KMS-11 (cell line): ENCODE measurements at regions not wholly inside any gene's neighbourhood (a gene's known extent, or its start where the extent isn't known, plus 50 kb on each side); places are given as distances from the start of the nearest gene placed in this dataset.
"Not testable (repeated sequence)": the region's sequence is repeated elsewhere in the genome, so short reads cannot be mapped to it uniquely, and the experiment has no call there.

ENCODE experiments used
- H2AFZ ChIP-seq: fragments of 200-600 bp; sonication (generic); 2 replicates; pipeline ENCODE4 v1.6.1; 2016; ENCODE audit warnings: antibody characterized with exemption, mixed run types, low read depth
- H3K27ac ChIP-seq: fragments of 200-600 bp; sonication (generic); 2 replicates; pipeline ENCODE4 v1.6.1; 2016; ENCODE audit warnings: mild to moderate bottlenecking, mixed run types
- H3K27me3 ChIP-seq: fragments of 200-600 bp; sonication (generic); 2 replicates; pipeline ENCODE4 v1.6.1; 2017; ENCODE audit warnings: mild to moderate bottlenecking, low read depth, mixed run types, moderate library complexity; ENCODE audit not compliant: insufficient read depth
- H3K36me3 ChIP-seq: fragments of 200-600 bp; sonication (generic); 2 replicates; pipeline ENCODE4 v1.6.1; 2017; ENCODE audit warnings: mild to moderate bottlenecking, mixed run types; ENCODE audit not compliant: insufficient read depth
- H3K4me1 ChIP-seq: fragments of 200-600 bp; sonication (generic); 2 replicates; pipeline ENCODE4 v1.6.1; 2016; ENCODE audit warnings: mild to moderate bottlenecking, low read depth, mixed run types; ENCODE audit not compliant: poor library complexity, severe bottlenecking
- H3K4me2 ChIP-seq: fragments of 200-600 bp; sonication (generic); 2 replicates; pipeline ENCODE4 v1.7.0; 2016; ENCODE audit warnings: mild to moderate bottlenecking, mixed run types
- H3K4me3 ChIP-seq: fragments of 200-600 bp; sonication (generic); IDR thresholded peaks from 2 replicates; pipeline ENCODE4 v1.6.1; 2017; ENCODE audit warnings: low read depth, low read length, mixed read lengths; ENCODE audit not compliant: insufficient read depth
- H3K79me2 ChIP-seq: fragments of 200-600 bp; sonication (generic); 2 replicates; pipeline ENCODE4 v1.6.1; 2016; ENCODE audit warnings: low read depth, mixed run types; ENCODE audit not compliant: insufficient read depth
- H3K9ac ChIP-seq: fragments of 200-600 bp; sonication (generic); 2 replicates; pipeline ENCODE4 v1.6.1; 2016; ENCODE audit warnings: mild to moderate bottlenecking, mixed run types
- H4K20me1 ChIP-seq: fragments of 200-600 bp; sonication (generic); 2 replicates; pipeline ENCODE4 v1.6.1; 2016; ENCODE audit warnings: mild to moderate bottlenecking, mixed run types; ENCODE audit not compliant: insufficient read depth
- CTCF ChIP-seq: fragments of 200-600 bp; sonication (generic); conservative IDR thresholded peaks from 2 replicates; pipeline ENCODE4 v1.6.1; 2017; ENCODE audit warnings: low read depth, mild to moderate bottlenecking, antibody characterized with exemption, low read length, moderate library complexity, mixed read lengths

DNA sequence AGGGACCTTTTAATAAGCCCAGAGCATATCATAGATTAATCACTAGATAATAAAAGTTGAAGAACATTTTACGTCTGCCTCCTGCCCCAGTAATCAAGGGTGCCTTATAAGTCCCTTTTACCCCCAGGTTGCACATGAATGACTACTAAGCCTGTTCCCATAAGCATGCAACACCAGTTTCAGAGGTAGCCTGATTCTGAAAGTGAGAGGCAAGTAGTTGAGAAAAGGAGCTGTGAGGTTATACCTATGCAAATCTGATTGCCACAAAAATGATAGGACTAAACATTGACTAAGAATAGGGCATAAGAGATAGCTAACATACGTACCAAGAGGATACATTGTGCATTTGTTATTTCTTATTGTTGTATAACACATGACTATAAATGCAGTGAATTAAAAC lies 681.9 kb downstream of the ISL1 start:
- H3K27ac ChIP-seq: no peak overlapping the region
- no peaks in the 10 kb centered on the region for H3K36me3 ChIP-seq
- H2AFZ ChIP-seq: no peak overlapping the region
- H4K20me1 ChIP-seq: no peaks in the 10 kb centered on the region
- H3K79me2 ChIP-seq: no peaks in the 10 kb centered on the region
- no peaks in the 10 kb centered on the region for H3K27me3 ChIP-seq
- no peak overlapping the region for H3K4me2 ChIP-seq
- no peak overlapping the region for H3K9ac ChIP-seq
- no peak overlapping the region for H3K4me3 ChIP-seq
- no peaks in the 10 kb centered on the region for H3K4me1 ChIP-seq
- TF ChIP-seq CTCF: no peak

GRCh38 chr5:52069997-52070396 lies 686.7 kb downstream of the ISL1 start:
- no peaks in the 10 kb centered on the region for H4K20me1 ChIP-seq
- H3K36me3 ChIP-seq: no peaks in the 10 kb centered on the region
- H3K27me3 ChIP-seq: no peaks in the 10 kb centered on the region
- H3K4me3 ChIP-seq: no peak overlapping the region
- H2AFZ ChIP-seq: no peak overlapping the region
- no peak for TF ChIP-seq CTCF
- H3K27ac ChIP-seq: no peak overlapping the region
- no peak overlapping the region for H3K9ac ChIP-seq
- H3K4me2 ChIP-seq: no peak overlapping the region
- H3K79me2 ChIP-seq: no peaks in the 10 kb centered on the region
- H3K4me1 ChIP-seq: no peaks in the 10 kb centered on the region

- Histone ChIP-seq H3K27ac (no peak overlapping the region), H3K79me2 (no peaks in the 10 kb centered on the region), H3K4me2 (no peak overlapping the region), H3K4me1 (no peaks in the 10 kb centered on the region), H4K20me1 (no peaks in the 10 kb centered on the region), H3K27me3 (no peaks in the 10 kb centered on the region), H2AFZ (no peak overlapping the region), H3K9ac (no peak overlapping the region), H3K36me3 (no peaks in the 10 kb centered on the region), H3K4me3 (no peak overlapping the region)
- TF ChIP-seq CTCF: no peak
These were observed 690.9 kb downstream of the ISL1 start for GRCh38 chr5:52073993-52074689.

DNA sequence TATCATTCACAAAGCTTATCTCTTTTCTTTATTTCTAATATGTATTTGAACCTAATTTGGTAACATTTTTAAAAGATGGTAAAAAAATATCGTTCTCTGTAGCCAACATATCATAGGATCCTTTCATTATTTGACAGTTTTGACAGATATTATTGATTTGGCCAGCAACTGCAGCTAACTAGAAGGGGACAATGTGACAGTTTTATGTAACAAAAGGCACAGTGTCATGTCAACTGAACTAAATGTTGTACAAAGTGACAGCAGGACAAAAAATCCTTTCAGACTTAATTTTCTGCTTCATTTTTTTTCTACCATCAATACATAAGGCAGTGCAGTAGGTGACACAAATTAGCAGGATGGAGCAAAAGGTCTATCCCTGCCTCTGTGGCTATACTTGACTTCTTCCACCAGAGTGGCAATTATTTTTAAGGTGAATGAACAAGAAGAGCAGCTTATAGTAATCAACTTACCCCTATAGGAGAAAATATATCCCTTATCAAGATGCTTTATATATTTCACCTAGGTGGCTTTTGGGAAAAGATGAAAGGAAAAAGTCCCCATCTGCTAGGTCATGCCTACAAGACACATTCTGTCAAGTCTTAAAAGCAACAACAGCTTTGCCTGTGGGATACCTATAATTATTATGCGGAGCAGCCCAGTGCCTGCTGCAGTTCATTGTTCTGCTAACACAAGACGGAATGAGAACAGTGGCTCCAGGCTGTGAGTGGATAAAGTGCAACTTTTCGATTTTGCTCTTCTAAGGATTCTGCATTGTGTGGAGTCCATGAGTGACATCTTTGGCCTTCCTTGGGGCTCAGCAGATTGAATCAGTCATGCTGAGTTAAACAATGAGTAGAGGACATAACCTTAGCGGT lies 694.9 kb downstream of the ISL1 start:
- no peak for TF ChIP-seq CTCF
- no peak overlapping the region for H3K4me2 ChIP-seq
- no peaks in the 10 kb centered on the region for H3K27me3 ChIP-seq
- H3K79me2 ChIP-seq: no peaks in the 10 kb centered on the region
- H3K27ac ChIP-seq: no peak overlapping the region
- H3K4me3 ChIP-seq: no peak overlapping the region
- H3K36me3 ChIP-seq: no peaks in the 10 kb centered on the region
- no peaks in the 10 kb centered on the region for H3K4me1 ChIP-seq
- no peak overlapping the region for H2AFZ ChIP-seq
- H4K20me1 ChIP-seq: no peaks in the 10 kb centered on the region
- no peak overlapping the region for H3K9ac ChIP-seq

DNA sequence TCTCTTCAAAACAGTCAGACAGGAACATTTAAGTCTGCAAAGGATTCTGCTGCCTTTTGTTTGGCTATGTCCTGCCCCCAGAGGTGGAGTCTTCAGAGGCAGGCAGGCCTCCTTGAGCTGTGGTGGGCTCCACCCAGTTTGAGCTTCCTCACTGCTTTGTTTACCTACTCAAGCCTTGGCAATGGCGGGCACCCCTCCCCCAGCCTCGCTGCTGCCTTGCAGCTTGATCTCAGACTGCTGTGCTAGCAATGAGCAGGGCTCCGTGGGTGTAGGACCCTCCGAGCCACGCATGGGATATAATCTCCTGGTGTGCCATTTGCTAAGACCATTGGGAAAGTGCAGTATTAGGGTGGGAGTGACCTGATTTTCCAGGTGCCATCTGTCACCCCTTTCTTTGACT lies 685.4 kb upstream of the ITGA1 start:
- not testable (repeated sequence) for H3K36me3 ChIP-seq, H3K9ac ChIP-seq, H3K4me3 ChIP-seq, H3K4me2 ChIP-seq, H2AFZ ChIP-seq, H3K4me1 ChIP-seq, H3K27ac ChIP-seq, H3K79me2 ChIP-seq, H4K20me1 ChIP-seq, H3K27me3 ChIP-seq
